ENCODE measurements at regions not wholly inside any gene's neighbourhood (a gene's known extent, or its start where the extent isn't known, plus 50 kb on each side); places are given as distances from the start of the nearest gene placed in this dataset.
"Not testable (repeated sequence)": the region's sequence is repeated elsewhere in the genome, so short reads cannot be mapped to it uniquely, and the experiment has no call there.

- no peak for DNase-seq
Measured at GRCh38 chr22:48629631-48630432, 1197.8 kb downstream of the BRD1 start.

- DNase-seq = no peak
Measured at GRCh38 chr22:48628891-48629543, 1198.7 kb downstream of the BRD1 start.

GRCh38 chr22:48627966-48628365 is 1199.7 kb downstream of the BRD1 start:
- DNase-seq = no peak

- no peak for DNase-seq
Measured at GRCh38 chr22:48627203-48627602, 1200.5 kb downstream of the BRD1 start.

GRCh38 chr22:48624401-48624800 is 1203.3 kb downstream of the BRD1 start:
- DNase-seq = no peak

GRCh38 chr22:48622891-48623545 is 1204.7 kb downstream of the BRD1 start:
- DNase-seq = no peak

- no peak for DNase-seq
Measured at GRCh38 chr22:48621085-48621484, 1206.6 kb downstream of the BRD1 start.

- DNase-seq = not testable (repeated sequence)
Measured at GRCh38 chr22:48620460-48620859, 1207.2 kb downstream of the BRD1 start.

GRCh38 chr22:48619721-48620120 is 1208.0 kb downstream of the BRD1 start:
- DNase-seq = no peak

GRCh38 chr22:48618326-48618725 is 1209.3 kb downstream of the BRD1 start:
- no peak for DNase-seq

GRCh38 chr22:48616656-48617055 is 1211.0 kb downstream of the BRD1 start:
- DNase-seq = no peak

- no peak for DNase-seq
Measured at GRCh38 chr22:48615171-48616008, 1212.3 kb downstream of the BRD1 start.

GRCh38 chr22:48613566-48614200 is 1214.0 kb downstream of the BRD1 start:
- DNase-seq = no peak

- no peak for DNase-seq
Measured at GRCh38 chr22:48612077-48612995, 1215.3 kb downstream of the BRD1 start.

GRCh38 chr22:48609279-48609865 is 1218.3 kb downstream of the BRD1 start:
- no peak for DNase-seq

GRCh38 chr22:48607901-48608662 is 1219.6 kb downstream of the BRD1 start:
- no peak for DNase-seq

GRCh38 chr22:48606684-48607307 is 1220.9 kb downstream of the BRD1 start:
- no peak for DNase-seq

GRCh38 chr22:48605856-48606481 is 1221.7 kb downstream of the BRD1 start:
- no peak for DNase-seq

- DNase-seq = no peak
Measured at GRCh38 chr22:48605125-48605524, 1222.5 kb downstream of the BRD1 start.
